SKM-1 treated with dmso at 0.1 percent for 144 hours (cell line): ENCODE measurements at regions not wholly inside any gene's neighbourhood (a gene's known extent, or its start where the extent isn't known, plus 50 kb on each side); places are given as distances from the start of the nearest gene placed in this dataset.

Experiments
- DNase-seq: peaks from one replicate; lab custom pipeline; 2025; ENCODE audit not compliant: unreplicated experiment; lab: John Stamatoyannopoulos, UW

- DNase-seq, result no peak
Measured at GRCh38 chr7:45973725-45974532, 52.9 kb upstream of the IGFBP3 start.

GRCh38 chr7:45972629-45973312 is 51.7 kb upstream of the IGFBP3 start:
- DNase-seq, result no peak

- DNase-seq, result no peak
Measured at GRCh38 chr7:45971661-45972175, 50.6 kb upstream of the IGFBP3 start.

GRCh38 chr7:45971171-45971570 is 50.1 kb upstream of the IGFBP3 start:
- no peak for DNase-seq
